ENCODE measurements at regions not wholly inside any gene's neighbourhood (a gene's known extent, or its start where the extent isn't known, plus 50 kb on each side); places are given as distances from the start of the nearest gene placed in this dataset.

DNA sequence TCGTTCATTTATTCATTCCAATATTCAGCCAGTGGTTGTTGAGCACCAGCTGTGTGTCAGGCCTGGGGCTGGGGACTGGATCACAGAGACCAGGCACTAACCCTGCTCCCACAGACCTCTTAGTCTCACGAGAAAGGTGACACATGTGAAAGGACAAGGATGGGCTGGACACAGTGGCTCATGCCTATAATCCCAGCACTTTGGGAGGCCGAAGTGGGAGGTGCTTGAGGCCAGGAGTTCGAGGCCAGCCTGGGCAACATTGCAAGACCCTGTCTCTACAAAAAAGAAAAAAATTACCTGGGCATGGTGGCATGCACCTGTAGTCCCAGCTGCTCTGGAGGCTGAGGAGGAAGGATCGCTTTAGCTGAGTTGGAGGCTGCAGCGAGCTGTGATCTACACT, 105.9 kb upstream of the SDK1 start:
- Mint-ChIP-seq H3K4me3 (no peak overlapping the region), H3K27ac (no peak overlapping the region), H3K4me1 (peaks cover 0 to 10% of the 10 kb centered on the region in 2 donors)

DNA sequence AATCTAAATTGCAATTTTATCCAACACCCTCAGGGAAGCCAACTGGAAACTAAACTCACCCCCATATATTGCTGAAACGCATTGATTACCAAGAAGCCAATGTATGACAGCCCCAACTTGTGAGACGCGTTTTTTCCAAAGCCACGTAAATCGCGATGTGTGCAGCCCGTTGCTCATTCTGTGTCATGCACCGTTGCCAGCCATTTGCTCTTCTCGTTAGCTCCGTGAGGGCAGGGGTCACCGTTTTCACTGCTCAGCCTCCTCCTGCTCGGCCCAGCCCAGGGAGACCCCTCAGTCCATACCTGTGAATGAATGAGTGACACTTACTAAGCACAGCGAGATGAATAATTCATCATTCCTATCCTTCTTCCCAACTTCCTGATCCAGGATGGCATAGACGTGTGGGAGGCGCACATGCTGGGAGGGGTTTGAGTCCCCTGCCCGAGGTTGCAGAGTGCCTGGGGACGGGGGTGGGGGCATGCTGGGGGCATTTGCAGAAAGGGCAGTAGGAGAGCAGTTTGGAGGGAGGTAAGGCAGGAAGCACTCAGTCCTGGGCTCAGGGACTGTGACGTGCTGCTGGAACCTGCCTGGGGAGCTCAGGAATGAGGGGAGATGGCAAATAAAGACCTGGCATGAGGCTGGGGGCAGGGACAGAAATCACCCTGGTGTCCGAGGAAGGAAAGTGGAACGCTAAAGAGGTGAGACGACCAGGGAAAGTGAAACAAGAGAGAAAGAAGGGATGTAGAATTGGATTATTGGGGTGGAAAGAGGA, 104.2 kb upstream of the SDK1 start:
- no peak for DNase-seq
- Mint-ChIP-seq H3K4me1 (peaks cover 0 to 15% of the 10 kb centered on the region in 2 donors), H3K4me3 (no peak overlapping the region), H3K9me3 (no peaks in the 10 kb centered on the region), H3K27ac (no peak overlapping the region), H3K36me3 (no peaks in the 10 kb centered on the region), H3K27me3 (ENCODE audit: low read depth in 3 of 3) (peaks cover 2 to 13% (median 2%) of the 10 kb centered on the region in 3 donors)

More for the DNA sequence above, 105.9 kb upstream of the SDK1 start:
- no peak for DNase-seq
- no peaks in the 10 kb centered on the region for H3K9me3 Mint-ChIP-seq
- peaks cover 2 to 13% (median 2%) of the 10 kb centered on the region in 3 donors for H3K27me3 Mint-ChIP-seq (ENCODE audit: low read depth in 3 of 3)
- H3K36me3 Mint-ChIP-seq = no peaks in the 10 kb centered on the region

GRCh38 chr7:3197567-3198213, 103.4 kb upstream of the SDK1 start:
- Mint-ChIP-seq H3K27ac (no peak overlapping the region), H3K27me3 (ENCODE audit: low read depth in 3 of 3) (peaks cover 2 to 13% (median 4%) of the 10 kb centered on the region in 3 donors), H3K9me3 (no peaks in the 10 kb centered on the region), H3K4me3 (no peak overlapping the region), H3K36me3 (no peaks in the 10 kb centered on the region), H3K4me1 (peaks cover 6 to 21% of the 10 kb centered on the region in 2 donors)
- DNase-seq = no peak

DNA sequence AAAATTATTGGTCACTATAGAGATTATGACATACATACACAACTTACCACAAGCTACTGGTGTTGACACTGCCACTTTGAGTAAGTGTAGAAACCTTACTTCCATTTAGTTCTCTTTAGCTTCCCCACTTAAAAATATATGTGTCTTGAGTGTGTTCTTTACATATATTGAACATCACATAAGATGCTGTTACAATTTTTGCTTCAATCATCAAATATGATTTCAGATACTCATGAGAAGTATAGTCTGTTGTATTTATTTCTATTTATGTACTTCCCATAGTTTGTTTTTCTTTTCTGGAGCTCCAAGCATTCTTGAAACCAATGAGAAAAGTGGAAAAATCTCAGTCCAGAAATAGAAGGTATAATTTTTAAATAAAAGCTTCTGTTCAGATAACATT, 102.7 kb upstream of the SDK1 start:
- Mint-ChIP-seq H3K27ac (no peak overlapping the region), H3K4me3 (no peak overlapping the region), H3K36me3 (no peaks in the 10 kb centered on the region), H3K4me1 (peaks cover 6 to 17% of the 10 kb centered on the region in 2 donors), H3K9me3 (no peaks in the 10 kb centered on the region), H3K27me3 (ENCODE audit: low read depth in 3 of 3) (peaks cover 2 to 13% (median 4%) of the 10 kb centered on the region in 3 donors)
- DNase-seq = no peak

GRCh38 chr7:3200504-3200903, 100.5 kb upstream of the SDK1 start:
- H3K27me3 Mint-ChIP-seq (ENCODE audit: low read depth in 3 of 3) = peaks cover 0 to 11% (median 4%) of the 10 kb centered on the region in 3 donors
- H3K4me1 Mint-ChIP-seq = peaks cover 6 to 11% of the 10 kb centered on the region in 2 donors
- no peak overlapping the region for H3K4me3 Mint-ChIP-seq
- no peak overlapping the region for H3K27ac Mint-ChIP-seq
- H3K9me3 Mint-ChIP-seq = no peaks in the 10 kb centered on the region
- no peaks in the 10 kb centered on the region for H3K36me3 Mint-ChIP-seq
- DNase-seq = peak; percentile 28 to 37 (median 33)

GRCh38 chr7:3201306-3201705, 99.7 kb upstream of the SDK1 start:
- Mint-ChIP-seq H3K27ac (peak overlapping the region in 2 of 6 donors; percentile 51 to 71), H3K36me3 (no peaks in the 10 kb centered on the region), H3K4me1 (peaks cover 6 to 11% of the 10 kb centered on the region in 2 donors)

GRCh38 chr7:3201937-3202710, 98.9 kb upstream of the SDK1 start:
- peaks cover 0 to 4% (median 4%) of the 10 kb centered on the region in 3 donors for H3K27me3 Mint-ChIP-seq (ENCODE audit: low read depth in 3 of 3)
- peaks cover 6 to 11% of the 10 kb centered on the region in 2 donors for H3K4me1 Mint-ChIP-seq
- no peaks in the 10 kb centered on the region for H3K9me3 Mint-ChIP-seq
- peak in 2 of 3 donors; percentile 4 to 15 for DNase-seq
- no peaks in the 10 kb centered on the region for H3K36me3 Mint-ChIP-seq
- peak overlapping the region in 4 of 6 donors; percentile 16 to 51 (median 34) for H3K27ac Mint-ChIP-seq
- H3K4me3 Mint-ChIP-seq = peak overlapping the region in 1 of 5 donors; percentile 30

More at GRCh38 chr7:3201306-3201705, 99.7 kb upstream of the SDK1 start:
- DNase-seq = no peak
- Mint-ChIP-seq H3K27me3 (ENCODE audit: low read depth in 3 of 3) (peaks cover 0 to 4% (median 4%) of the 10 kb centered on the region in 3 donors), H3K9me3 (no peaks in the 10 kb centered on the region), H3K4me3 (no peak overlapping the region)

DNA sequence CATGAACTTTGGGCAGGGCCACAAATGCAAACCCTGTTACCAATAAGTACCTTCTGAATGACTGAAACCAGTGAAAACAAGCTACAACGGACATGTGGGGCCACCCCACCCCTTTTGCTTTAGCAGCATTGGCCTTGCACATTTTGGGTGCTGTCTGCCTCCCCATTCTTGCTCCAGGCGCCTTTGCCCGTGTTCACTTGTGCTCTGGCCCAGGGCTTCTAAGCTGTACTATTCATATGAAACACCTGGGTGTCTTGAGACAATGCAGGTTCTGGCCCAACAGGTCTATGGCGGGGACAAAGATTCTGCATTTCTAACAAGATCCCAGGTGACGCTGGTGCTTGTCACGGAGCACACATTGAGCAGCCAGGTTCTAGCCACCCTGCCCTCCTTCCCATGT, 96.5 kb upstream of the SDK1 start:
- no peaks in the 10 kb centered on the region for H3K9me3 Mint-ChIP-seq
- no peak overlapping the region for H3K4me3 Mint-ChIP-seq
- H3K27me3 Mint-ChIP-seq (ENCODE audit: low read depth in 3 of 3) = peaks cover 0 to 5% (median under 1%) of the 10 kb centered on the region in 3 donors
- no peak overlapping the region for H3K27ac Mint-ChIP-seq
- H3K4me1 Mint-ChIP-seq = peaks cover 6 to 11% of the 10 kb centered on the region in 2 donors
- H3K36me3 Mint-ChIP-seq = no peaks in the 10 kb centered on the region
- DNase-seq = no peak

DNA sequence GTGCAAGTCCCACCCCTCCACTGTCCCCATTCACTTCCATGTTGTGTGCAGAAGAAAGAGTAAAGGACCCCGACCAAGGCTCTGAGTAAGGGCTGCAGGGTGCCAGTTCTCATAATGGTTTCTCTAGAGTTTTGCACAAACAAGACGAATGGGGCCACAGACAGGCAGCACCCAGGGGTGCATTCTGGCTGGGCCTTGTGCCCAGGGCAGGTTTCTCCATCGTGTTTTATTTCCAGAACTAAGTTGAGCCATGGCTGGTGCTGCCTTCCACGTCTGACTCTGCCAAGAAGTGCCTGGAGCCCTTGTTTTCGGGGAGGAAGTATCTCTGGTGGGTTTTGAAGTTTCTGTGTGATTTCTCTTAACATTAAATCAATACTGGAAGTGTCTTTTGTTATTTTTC, 95.0 kb upstream of the SDK1 start:
- H3K4me3 Mint-ChIP-seq = no peak overlapping the region

GRCh38 chr7:3206771-3207191, 94.3 kb upstream of the SDK1 start:
- H3K27ac Mint-ChIP-seq = peak overlapping the region in 1 of 6 donors; percentile 4
- H3K9me3 Mint-ChIP-seq = no peaks in the 10 kb centered on the region
- H3K4me3 Mint-ChIP-seq = no peak overlapping the region
- peaks cover 6 to 7% of the 10 kb centered on the region in 2 donors for H3K4me1 Mint-ChIP-seq
- no peaks in the 10 kb centered on the region for H3K36me3 Mint-ChIP-seq
- no peak for DNase-seq
- peaks cover 0 to 8% (median 0%) of the 10 kb centered on the region in 3 donors for H3K27me3 Mint-ChIP-seq (ENCODE audit: low read depth in 3 of 3)

More for the DNA sequence above, 95.0 kb upstream of the SDK1 start:
- Mint-ChIP-seq H3K4me1 (peaks cover 6 to 11% of the 10 kb centered on the region in 2 donors), H3K27me3 (ENCODE audit: low read depth in 3 of 3) (peaks cover 0 to 8% (median 0%) of the 10 kb centered on the region in 3 donors), H3K36me3 (no peaks in the 10 kb centered on the region), H3K9me3 (no peaks in the 10 kb centered on the region), H3K27ac (peak overlapping the region in 1 of 6 donors; percentile 4)
- DNase-seq = no peak

DNA sequence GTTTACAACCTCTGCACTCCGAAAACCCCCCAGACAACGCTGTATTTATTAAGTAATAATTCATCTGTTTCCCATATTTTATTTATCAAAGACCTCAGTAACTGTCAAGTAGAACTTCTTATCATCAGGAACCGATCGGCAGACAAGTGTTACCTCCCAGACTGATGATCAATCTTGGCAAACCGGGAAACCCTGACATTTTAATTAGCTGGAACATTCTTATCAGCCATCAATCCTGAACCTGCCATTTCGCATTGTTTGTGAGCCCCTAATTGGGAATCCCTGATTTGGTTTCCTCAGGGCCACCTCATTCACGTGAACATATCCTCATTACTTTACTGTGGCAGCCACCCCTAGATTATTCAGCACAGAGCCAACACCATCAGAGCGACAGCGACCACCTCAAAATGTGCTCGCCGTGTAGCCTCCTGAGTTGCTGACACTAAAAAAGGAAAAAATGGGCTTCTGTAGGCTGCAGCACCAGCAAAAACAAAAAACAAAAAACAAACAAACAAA, 93.6 kb upstream of the SDK1 start:
- Mint-ChIP-seq H3K27ac (no peak overlapping the region), H3K27me3 (ENCODE audit: low read depth in 3 of 3) (peaks cover 0 to 6% (median 0%) of the 10 kb centered on the region in 3 donors), H3K4me3 (no peak overlapping the region), H3K9me3 (no peaks in the 10 kb centered on the region), H3K4me1 (peaks cover 0 to under 1% of the 10 kb centered on the region in 2 donors), H3K36me3 (no peaks in the 10 kb centered on the region)
- DNase-seq = no peak

DNA sequence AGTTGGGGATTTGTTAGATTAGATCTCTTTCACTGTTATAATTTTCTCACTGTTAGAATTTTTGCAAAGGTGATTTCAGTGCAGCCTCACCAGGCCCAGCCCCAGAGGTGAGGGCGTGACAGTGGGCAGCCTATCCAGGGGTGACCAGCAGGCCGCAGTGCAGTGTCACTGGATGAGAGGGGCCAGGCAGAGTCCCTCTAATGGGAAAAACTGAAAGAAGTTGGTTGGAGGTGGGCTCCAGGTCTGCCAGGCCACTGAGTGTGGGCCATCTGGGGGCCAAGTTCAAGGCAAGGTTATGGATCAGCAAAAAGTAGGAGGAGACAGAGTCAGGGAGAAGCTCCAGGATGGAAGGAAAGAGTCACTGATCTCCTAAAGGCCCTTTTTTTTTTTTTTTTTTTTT, 90.5 kb upstream of the SDK1 start:
- no peaks in the 10 kb centered on the region for H3K4me1 Mint-ChIP-seq
- no peaks in the 10 kb centered on the region for H3K36me3 Mint-ChIP-seq
- no peak for DNase-seq
- H3K9me3 Mint-ChIP-seq = no peaks in the 10 kb centered on the region
- H3K27ac Mint-ChIP-seq = no peak overlapping the region
- no peak overlapping the region for H3K4me3 Mint-ChIP-seq
- peaks cover 0 to 6% (median 0%) of the 10 kb centered on the region in 3 donors for H3K27me3 Mint-ChIP-seq (ENCODE audit: low read depth in 3 of 3)

- DNase-seq = no peak
- no peak overlapping the region for H3K27ac Mint-ChIP-seq
- H3K9me3 Mint-ChIP-seq = no peaks in the 10 kb centered on the region
- peaks cover 2 to 5% (median 4%) of the 10 kb centered on the region in 3 donors for H3K27me3 Mint-ChIP-seq (ENCODE audit: low read depth in 3 of 3)
- no peaks in the 10 kb centered on the region for H3K36me3 Mint-ChIP-seq
- H3K4me3 Mint-ChIP-seq = no peak overlapping the region
- no peaks in the 10 kb centered on the region for H3K4me1 Mint-ChIP-seq
These were observed 87.0 kb upstream of the SDK1 start for GRCh38 chr7:3214090-3214413.
